Liver (tissue), 3 donors: ENCODE measurements at regions not wholly inside any gene's neighbourhood (a gene's known extent, or its start where the extent isn't known, plus 50 kb on each side); places are given as distances from the start of the nearest gene placed in this dataset.

ENCODE experiments used
- ATF3 ChIP-seq: IDR thresholded peaks from 2 replicates; pipeline ENCODE4 v1.6.1; 2016; ENCODE audit warnings: antibody characterized with exemption
- CTCF ChIP-seq: fragments of 150-350 bp; IDR thresholded peaks from 2 replicates; pipeline ENCODE4 v1.5.1; 2017; ENCODE audit warnings: improper control_type of control experiment, low read depth, low read length; ENCODE audit not compliant: missing input control
- EGR1 ChIP-seq, 2 donors: IDR thresholded peaks; 2 replicates each; pipeline ENCODE4 v1.6.1; 2016 to 2018; ENCODE audit warnings: antibody characterized with exemption in 2 of 2, low read depth in 2 of 2
- FOXA2 ChIP-seq: IDR thresholded peaks from 2 replicates; pipeline ENCODE4 v1.6.1; 2016; ENCODE audit warnings: antibody characterized with exemption
- HNF4G ChIP-seq: IDR thresholded peaks from 2 replicates; pipeline ENCODE4 v1.6.1; 2016; ENCODE audit warnings: antibody characterized with exemption
- JUND ChIP-seq, 2 donors: IDR thresholded peaks; 2 replicates each; pipeline ENCODE4 v1.6.1; 2016; ENCODE audit warnings: antibody characterized with exemption in 2 of 2
- MAX ChIP-seq: IDR thresholded peaks from 2 replicates; pipeline ENCODE4 v1.6.1; 2016; ENCODE audit warnings: antibody characterized with exemption
- NR2F2 ChIP-seq: IDR thresholded peaks from 2 replicates; pipeline ENCODE4 v1.6.1; 2016; ENCODE audit warnings: antibody characterized with exemption
- RAD21 ChIP-seq, 2 donors: IDR thresholded peaks; 2 replicates each; pipeline ENCODE4 v1.6.1; 2016; ENCODE audit warnings: antibody characterized with exemption in 2 of 2, mild to moderate bottlenecking in 2 of 2
- REST ChIP-seq: IDR thresholded peaks from 2 replicates; pipeline ENCODE4 v1.6.1; 2016; ENCODE audit warnings: antibody characterized with exemption, mild to moderate bottlenecking
- SP1 ChIP-seq: IDR thresholded peaks from 2 replicates; pipeline ENCODE4 v1.6.1; 2018; ENCODE audit warnings: antibody characterized with exemption, mild to moderate bottlenecking
- TAF1 ChIP-seq: conservative IDR thresholded peaks from 2 replicates; pipeline ENCODE4 v1.6.1; 2016; ENCODE audit warnings: antibody characterized with exemption, mild to moderate bottlenecking
- YY1 ChIP-seq: IDR thresholded peaks from 2 replicates; pipeline ENCODE4 v1.6.1; 2016; ENCODE audit warnings: antibody characterized with exemption, mild to moderate bottlenecking
- ZBTB33 ChIP-seq: IDR thresholded peaks from 2 replicates; pipeline ENCODE4 v1.6.1; 2016; ENCODE audit warnings: antibody characterized with exemption
- donor health status: healthy.
- donor health status: healthy.

GRCh38 chr14:89011355-89012281 is 187.2 kb downstream of the TTC8 start:
- TF ChIP-seq YY1, result no peak
- TF ChIP-seq CTCF, result no peak
- no peak for TF ChIP-seq REST
- no peak for TF ChIP-seq TAF1
- TF ChIP-seq ZBTB33, result no peak
- no peak for TF ChIP-seq RAD21 (IDR thresholded peaks at IDR 0.05)
- TF ChIP-seq MAX, result no peak
- no peak for TF ChIP-seq SP1
- no peak for TF ChIP-seq JUND (IDR thresholded peaks at IDR 0.05)
- no peak for TF ChIP-seq ATF3
- TF ChIP-seq NR2F2, result no peak
- TF ChIP-seq HNF4G, result no peak
- TF ChIP-seq FOXA2, result no peak
- TF ChIP-seq EGR1 (IDR thresholded peaks at IDR 0.05; ENCODE audit: low read depth in 2 of 2), result no peak
